SK-N-SH (cell line): ENCODE measurements at regions not wholly inside any gene's neighbourhood (a gene's known extent, or its start where the extent isn't known, plus 50 kb on each side); places are given as distances from the start of the nearest gene placed in this dataset.

Experiments
- CTCF ChIA-PET: fragments of 300-600, 350-600 bp; formaldehyde crosslinking; extraction: SDS; loops from one replicate; lab custom pipeline; 2021; lab: Yijun Ruan, JAX
- POLR2A ChIA-PET: fragments of 350-600 bp; sonication (Branson Sonifier 250); formaldehyde crosslinking; extraction: SDS; loops from one replicate; lab custom pipeline; 2020; ENCODE audit warnings: antibody characterized with exemption, inconsistent platforms; lab: Yijun Ruan, JAX
- DNase-seq: peaks from one replicate; pipeline ENCODE4 v3.0.0; 2012
- H2AFZ ChIP-seq: fragments of 200-600 bp; sonication (generic); 2 replicates; pipeline ENCODE4 v1.8.1; 2016; ENCODE audit warnings: antibody characterized with exemption, mild to moderate bottlenecking, low read depth
- H3F3A ChIP-seq: fragments of 200-600 bp; sonication (generic); replicated peaks from 2 replicates; pipeline ENCODE3; 2016; ENCODE audit warnings: antibody characterized with exemption, mild to moderate bottlenecking; ENCODE audit not compliant: insufficient read depth
- H3K27ac ChIP-seq, 2 experiments: fragments of 200-500 bp in 1 of 2; fragments of 200-600 bp in 1 of 2; sonication (Bioruptor generic) in 1 of 2; sonication (generic), shearing (Covaris generic) in 1 of 2; 2 replicates each; pipeline versions ENCODE4 v1.5.1 to v1.6.1; 2014 to 2016; ENCODE audit warnings: low read depth in 2 of 2, inconsistent platforms in 1 of 2, low read length in 1 of 2, mild to moderate bottlenecking in 1 of 2, mixed read lengths in 1 of 2
- H3K27me3 ChIP-seq: fragments of 200-600 bp; sonication (generic), shearing (Covaris generic); 2 replicates; pipeline ENCODE4 v1.6.1; 2016; ENCODE audit warnings: mixed run types; ENCODE audit not compliant: insufficient read depth
- H3K36me3 ChIP-seq, 2 experiments: fragments of 200-500 bp in 1 of 2; fragments of 200-600 bp in 1 of 2; sonication (Bioruptor generic) in 1 of 2; sonication (generic) in 1 of 2; replicated peaks in 1 of 2; 2 replicates each; pipeline versions ENCODE3 to v1.5.1; 2014 to 2016; ENCODE audit warnings: low read length in 1 of 2, mild to moderate bottlenecking in 1 of 2; ENCODE audit not compliant: insufficient read depth in 2 of 2, control insufficient read depth in 1 of 2
- H3K4me1 ChIP-seq, 2 experiments: fragments of 200-500 bp in 1 of 2; fragments of 200-600 bp in 1 of 2; sonication (Bioruptor generic) in 1 of 2; sonication (generic), shearing (Covaris generic) in 1 of 2; 2 replicates each; pipeline versions ENCODE4 v1.5.1 to v1.6.1; 2014 to 2016; ENCODE audit warnings: low read depth in 1 of 2, low read length in 1 of 2, mixed run types in 1 of 2; ENCODE audit not compliant: insufficient read depth in 2 of 2, control insufficient read depth in 1 of 2
- H3K4me2 ChIP-seq: fragments of 200-600 bp; sonication (generic), shearing (Covaris generic); 2 replicates; pipeline ENCODE4 v1.6.1; 2017; ENCODE audit warnings: mixed run types
- H3K4me3 ChIP-seq, 2 experiments: fragments of 200-500 bp in 1 of 2; fragments of 200-600 bp in 1 of 2; sonication (Bioruptor generic) in 1 of 2; sonication (generic), shearing (Covaris generic) in 1 of 2; 2 replicates each; pipeline versions ENCODE4 v1.5.1 to v1.8.1; 2014 to 2016; ENCODE audit warnings: low read depth in 2 of 2, inconsistent platforms in 1 of 2, low read length in 1 of 2, mild to moderate bottlenecking in 1 of 2, mixed read lengths in 1 of 2, moderate library complexity in 1 of 2
- H3K79me2 ChIP-seq: fragments of 200-600 bp; sonication (generic); 2 replicates; pipeline ENCODE4 v1.8.1; 2017; ENCODE audit warnings: mild to moderate bottlenecking; ENCODE audit not compliant: insufficient read depth
- H3K9ac ChIP-seq: fragments of 200-600 bp; sonication (generic); 2 replicates; pipeline ENCODE4 v1.6.1; 2017; ENCODE audit warnings: mixed run types
- H3K9me2 ChIP-seq: fragments of 200-600 bp; sonication (generic); 2 replicates; pipeline ENCODE4 v1.6.1; 2017; ENCODE audit warnings: mixed run types
- H3K9me3 ChIP-seq: fragments of 200-600 bp; sonication (generic); 2 replicates; pipeline ENCODE4 v1.6.1; 2017; ENCODE audit warnings: mixed run types, mild to moderate bottlenecking, moderate library complexity
- H4K20me1 ChIP-seq: fragments of 200-600 bp; sonication (generic); 2 replicates; pipeline ENCODE4 v1.6.1; 2017; ENCODE audit warnings: mild to moderate bottlenecking, mixed run types; ENCODE audit not compliant: insufficient read depth
- CHD2 ChIP-seq: fragments of 150-350 bp; IDR thresholded peaks from 2 replicates; pipeline ENCODE4 v1.6.1; 2018; ENCODE audit warnings: low read length; ENCODE audit not compliant: partially characterized antibody
- ELF1 ChIP-seq: IDR thresholded peaks from 2 replicates; pipeline ENCODE4 v1.4.0; 2012
- EP300 ChIP-seq, 2 experiments: IDR thresholded peaks; 2 replicates each; pipeline versions ENCODE4 v1.4.0 to v1.6.1; 2012; ENCODE audit warnings: borderline replicate concordance in 1 of 2, low read depth in 1 of 2, low read length in 1 of 2
- EZH2phosphoT487 ChIP-seq: fragments of 200-600 bp; sonication (generic); IDR thresholded peaks from 2 replicates; pipeline ENCODE4 v1.6.1; 2017; ENCODE audit warnings: low read depth, mixed run types, mild to moderate bottlenecking, antibody characterized with exemption, moderate library complexity, borderline replicate concordance
- FOSL2 ChIP-seq: IDR thresholded peaks from 2 replicates; pipeline ENCODE4 v1.4.0; 2012; ENCODE audit warnings: low read depth, mild to moderate bottlenecking, moderate library complexity, borderline replicate concordance
- FOXJ3 ChIP-seq: sonication (generic); formaldehyde crosslinking; IDR thresholded peaks from 2 replicates; pipeline ENCODE4 v1.5.1; 2020; ENCODE audit warnings: mild to moderate bottlenecking, missing genetic modification reagents
- FOXM1 ChIP-seq: IDR thresholded peaks from 2 replicates; pipeline ENCODE4 v1.4.0; 2012; ENCODE audit warnings: low read depth, mild to moderate bottlenecking
- GABPA ChIP-seq: IDR thresholded peaks from 2 replicates; pipeline ENCODE4 v1.4.0; 2012; ENCODE audit warnings: low read depth, mild to moderate bottlenecking
- GATA2 ChIP-seq: sonication (generic); formaldehyde crosslinking; IDR thresholded peaks from 2 replicates; pipeline ENCODE4 v1.5.0; 2020; ENCODE audit warnings: mild to moderate bottlenecking, missing genetic modification reagents
- JUND ChIP-seq: IDR thresholded peaks from 2 replicates; pipeline ENCODE4 v1.4.0; 2012
- MEF2A ChIP-seq: IDR thresholded peaks from 2 replicates; pipeline ENCODE4 v1.4.0; 2012; ENCODE audit warnings: low read depth, borderline replicate concordance
- MXI1 ChIP-seq: IDR thresholded peaks from 2 replicates; pipeline ENCODE4 v1.6.1; 2012; ENCODE audit warnings: mild to moderate bottlenecking, low read depth, low read length, improper control_type of control experiment
- NFIC ChIP-seq: IDR thresholded peaks from 2 replicates; pipeline ENCODE4 v1.4.0; 2012; ENCODE audit warnings: borderline replicate concordance
- NRF1 ChIP-seq: IDR thresholded peaks from 2 replicates; pipeline ENCODE4 v1.6.1; 2012; ENCODE audit warnings: low read depth, mild to moderate bottlenecking, low read length
- POLR2AphosphoS5 ChIP-seq: IDR thresholded peaks from 2 replicates; pipeline ENCODE4 v1.6.1; 2012; ENCODE audit warnings: low read depth, low read length
- RCOR1 ChIP-seq: fragments of 150-350 bp; IDR thresholded peaks from 2 replicates; pipeline ENCODE4 v1.6.1; 2017; ENCODE audit warnings: antibody characterized with exemption, low read length
- RFX5 ChIP-seq: IDR thresholded peaks from 2 replicates; pipeline ENCODE4 v1.6.1; 2012; ENCODE audit warnings: mild to moderate bottlenecking, improper control_type of control experiment, low read length
- RXRA ChIP-seq: IDR thresholded peaks from 2 replicates; pipeline ENCODE4 v1.4.0; 2012; ENCODE audit warnings: low read depth, mild to moderate bottlenecking, borderline replicate concordance
- SIN3A ChIP-seq: IDR thresholded peaks from 2 replicates; pipeline ENCODE4 v1.6.1; 2012; ENCODE audit warnings: low read depth, mild to moderate bottlenecking, low read length, moderate library complexity, borderline replicate concordance
- SMC3 ChIP-seq: IDR thresholded peaks from 2 replicates; pipeline ENCODE4 v1.6.1; 2012; ENCODE audit warnings: low read depth, low read length, improper control_type of control experiment
- TAF1 ChIP-seq: IDR thresholded peaks from 2 replicates; pipeline ENCODE4 v1.6.1; 2012; ENCODE audit warnings: low read depth, mild to moderate bottlenecking, low read length, moderate library complexity, borderline replicate concordance
- WGBS: methylation state at CpG from one replicate; pipeline ENCODE4 v1.1.6; 2017; ENCODE audit warnings: low lambda C conversion rate; 5-methylcytosine and 5-hydroxymethylcytosine counted together
- TF ChIP-seq, protein P1 (sequence below): fragments of 150-350 bp; IDR thresholded peaks from 2 replicates; pipeline ENCODE4 v1.6.1; 2017; ENCODE audit warnings: antibody characterized with exemption, low read length, low read depth, borderline replicate concordance
- TF ChIP-seq, protein P2 (sequence below): IDR thresholded peaks from 2 replicates; pipeline ENCODE4 v1.4.0; 2012; ENCODE audit warnings: low read depth
- TF ChIP-seq, protein P3 (sequence below): IDR thresholded peaks from 2 replicates; pipeline ENCODE4 v1.6.1; 2012; ENCODE audit warnings: mild to moderate bottlenecking, low read depth, low read length, moderate library complexity

DNA sequence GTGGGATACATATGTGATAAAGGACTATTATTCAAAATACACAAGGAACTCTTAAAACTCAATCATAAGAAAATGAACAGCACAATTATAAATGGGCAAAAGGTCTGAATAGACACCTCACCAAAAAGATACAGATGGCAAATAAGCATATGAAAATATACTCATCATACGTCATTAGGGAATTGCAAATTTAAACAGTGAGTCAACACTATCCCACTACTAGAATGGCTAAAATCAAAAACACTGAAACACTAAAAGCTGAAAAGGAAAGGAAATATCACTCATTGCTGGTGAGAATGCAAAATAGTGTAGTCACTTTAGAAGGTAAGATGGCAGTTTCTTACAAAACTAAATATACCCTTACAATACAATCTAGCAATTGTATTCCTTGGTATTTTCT, 597.0 kb upstream of the PABPC4L start:
- H3K9ac ChIP-seq, result no peak overlapping the region
- ChIA-PET POLR2A (no interaction called here), CTCF (no interaction called here)
- no peak overlapping the region for H3K4me3 ChIP-seq
- H3K27ac ChIP-seq, result no peak overlapping the region
- H3K9me2 ChIP-seq, result 0 out of 2 replicates have a peak, but pooled peaks cover 3% of the 10 kb centered on the region
- 22% methylated on average over 1 of the region's 1 CpG for WGBS
- H2AFZ ChIP-seq, result no peak overlapping the region
- DNase-seq, result no peak
- no peaks in the 10 kb centered on the region for H4K20me1 ChIP-seq
- H3K36me3 ChIP-seq, result no peaks in the 10 kb centered on the region
- H3K4me1 ChIP-seq, result no peaks in the 10 kb centered on the region; a peak in 1 of 4 replicates
- H3K9me3 ChIP-seq, result no peaks in the 10 kb centered on the region
- no peaks in the 10 kb centered on the region for H3K27me3 ChIP-seq
- H3F3A ChIP-seq, result no peaks in the 10 kb centered on the region
- no peaks in the 10 kb centered on the region for H3K79me2 ChIP-seq
- TF ChIP-seq POLR2AphosphoS5 (no peak), EZH2phosphoT487 (no peak), SMC3 (no peak), FOXM1 (no peak), FOSL2 (no peak), JUND (no peak), FOXJ3 (no peak), ELF1 (no peak), NFIC (no peak), SIN3A (no peak)
- TF ChIP-seq, protein P1, sequence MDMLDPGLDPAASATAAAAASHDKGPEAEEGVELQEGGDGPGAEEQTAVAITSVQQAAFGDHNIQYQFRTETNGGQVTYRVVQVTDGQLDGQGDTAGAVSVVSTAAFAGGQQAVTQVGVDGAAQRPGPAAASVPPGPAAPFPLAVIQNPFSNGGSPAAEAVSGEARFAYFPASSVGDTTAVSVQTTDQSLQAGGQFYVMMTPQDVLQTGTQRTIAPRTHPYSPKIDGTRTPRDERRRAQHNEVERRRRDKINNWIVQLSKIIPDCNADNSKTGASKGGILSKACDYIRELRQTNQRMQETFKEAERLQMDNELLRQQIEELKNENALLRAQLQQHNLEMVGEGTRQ, result no peak
- no peak overlapping the region for H3K4me2 ChIP-seq

DNA sequence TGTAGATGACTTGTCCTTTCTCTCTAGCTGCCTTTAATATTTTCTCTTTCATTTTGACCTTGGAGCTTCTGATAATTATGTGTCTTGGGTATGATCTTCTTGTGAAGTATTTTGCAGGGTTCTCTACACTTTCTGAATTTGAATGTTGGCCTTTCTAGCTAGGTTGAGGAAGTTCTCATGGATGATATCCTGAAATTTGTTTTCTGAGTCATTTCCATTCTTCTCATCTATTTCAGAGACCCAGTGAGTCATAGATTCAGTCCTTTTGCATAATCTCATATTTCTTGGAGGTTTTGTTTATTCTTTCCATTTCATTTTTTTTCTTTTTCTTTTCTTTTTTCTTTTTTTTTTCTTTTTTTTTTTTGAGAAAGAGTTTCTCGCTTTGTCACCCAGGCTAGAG, 585.7 kb upstream of the PABPC4L start:
- TF ChIP-seq GABPA, result no peak
- TF ChIP-seq, protein P2, sequence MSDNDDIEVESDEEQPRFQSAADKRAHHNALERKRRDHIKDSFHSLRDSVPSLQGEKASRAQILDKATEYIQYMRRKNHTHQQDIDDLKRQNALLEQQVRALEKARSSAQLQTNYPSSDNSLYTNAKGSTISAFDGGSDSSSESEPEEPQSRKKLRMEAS, result no peak
- no peak for TF ChIP-seq GATA2
- no peak for TF ChIP-seq FOSL2
- TF ChIP-seq RFX5, result no peak
- no peak for TF ChIP-seq RXRA
- no peak for TF ChIP-seq SMC3
- TF ChIP-seq EP300 (IDR thresholded peaks at IDR 0.05; ENCODE audit: borderline replicate concordance in 1 of 2, low read depth in 1 of 2, low read length in 1 of 2), result no peak
- TF ChIP-seq RCOR1, result no peak
- TF ChIP-seq FOXM1, result no peak
- TF ChIP-seq ELF1, result no peak
- TF ChIP-seq NRF1, result no peak
- TF ChIP-seq, protein P3, sequence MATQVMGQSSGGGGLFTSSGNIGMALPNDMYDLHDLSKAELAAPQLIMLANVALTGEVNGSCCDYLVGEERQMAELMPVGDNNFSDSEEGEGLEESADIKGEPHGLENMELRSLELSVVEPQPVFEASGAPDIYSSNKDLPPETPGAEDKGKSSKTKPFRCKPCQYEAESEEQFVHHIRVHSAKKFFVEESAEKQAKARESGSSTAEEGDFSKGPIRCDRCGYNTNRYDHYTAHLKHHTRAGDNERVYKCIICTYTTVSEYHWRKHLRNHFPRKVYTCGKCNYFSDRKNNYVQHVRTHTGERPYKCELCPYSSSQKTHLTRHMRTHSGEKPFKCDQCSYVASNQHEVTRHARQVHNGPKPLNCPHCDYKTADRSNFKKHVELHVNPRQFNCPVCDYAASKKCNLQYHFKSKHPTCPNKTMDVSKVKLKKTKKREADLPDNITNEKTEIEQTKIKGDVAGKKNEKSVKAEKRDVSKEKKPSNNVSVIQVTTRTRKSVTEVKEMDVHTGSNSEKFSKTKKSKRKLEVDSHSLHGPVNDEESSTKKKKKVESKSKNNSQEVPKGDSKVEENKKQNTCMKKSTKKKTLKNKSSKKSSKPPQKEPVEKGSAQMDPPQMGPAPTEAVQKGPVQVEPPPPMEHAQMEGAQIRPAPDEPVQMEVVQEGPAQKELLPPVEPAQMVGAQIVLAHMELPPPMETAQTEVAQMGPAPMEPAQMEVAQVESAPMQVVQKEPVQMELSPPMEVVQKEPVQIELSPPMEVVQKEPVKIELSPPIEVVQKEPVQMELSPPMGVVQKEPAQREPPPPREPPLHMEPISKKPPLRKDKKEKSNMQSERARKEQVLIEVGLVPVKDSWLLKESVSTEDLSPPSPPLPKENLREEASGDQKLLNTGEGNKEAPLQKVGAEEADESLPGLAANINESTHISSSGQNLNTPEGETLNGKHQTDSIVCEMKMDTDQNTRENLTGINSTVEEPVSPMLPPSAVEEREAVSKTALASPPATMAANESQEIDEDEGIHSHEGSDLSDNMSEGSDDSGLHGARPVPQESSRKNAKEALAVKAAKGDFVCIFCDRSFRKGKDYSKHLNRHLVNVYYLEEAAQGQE, result no peak
- TF ChIP-seq MXI1, result no peak
- no peak for TF ChIP-seq EZH2phosphoT487
- no peak for TF ChIP-seq TAF1
- no peak for TF ChIP-seq JUND
- no peak for TF ChIP-seq CHD2
- TF ChIP-seq, protein P1, result no peak
- TF ChIP-seq MEF2A, result no peak
- Histone ChIP-seq H2AFZ (no peak overlapping the region), H3K4me2 (no peak overlapping the region), H3K27ac (no peak overlapping the region), H3K36me3 (no peaks in the 10 kb centered on the region), H3K9me3 (no peaks in the 10 kb centered on the region), H3F3A (no peaks in the 10 kb centered on the region), H3K9me2 (no peaks in the 10 kb centered on the region), H3K9ac (no peak overlapping the region), H3K27me3 (no peaks in the 10 kb centered on the region), H3K4me3 (no peak overlapping the region), H3K79me2 (no peaks in the 10 kb centered on the region), H3K4me1 (no peaks in the 10 kb centered on the region), H4K20me1 (no peaks in the 10 kb centered on the region)
- ChIA-PET CTCF (no interaction called here), POLR2A (no interaction called here)
- DNase-seq, result no peak
- 0% methylated on average over 1 of the region's 1 CpG for WGBS
